LNCaP clone FGC (cell line): ENCODE measurements at regions not wholly inside any gene's neighbourhood (a gene's known extent, or its start where the extent isn't known, plus 50 kb on each side); places are given as distances from the start of the nearest gene placed in this dataset.
A peak's percentile ranks its signal among the peaks of the same experiment; 100 is the strongest.

Source experiments
- DNase-seq: peaks from one replicate; pipeline ENCODE4 v3.0.0-alpha.2; 2011; ENCODE audit warnings: low read depth
- H3K4me3 ChIP-seq: 2 replicates; pipeline ENCODE4 v1.5.1; 2011; ENCODE audit warnings: mild to moderate bottlenecking, low read depth, low read length, control low read depth
- TF ChIP-seq, protein P1 (sequence below): IDR thresholded peaks from 2 replicates; pipeline ENCODE4 v1.5.1; 2012; ENCODE audit warnings: mild to moderate bottlenecking; ENCODE audit not compliant: control insufficient read depth, insufficient read depth; ENCODE audit errors: extremely low read depth

DNA sequence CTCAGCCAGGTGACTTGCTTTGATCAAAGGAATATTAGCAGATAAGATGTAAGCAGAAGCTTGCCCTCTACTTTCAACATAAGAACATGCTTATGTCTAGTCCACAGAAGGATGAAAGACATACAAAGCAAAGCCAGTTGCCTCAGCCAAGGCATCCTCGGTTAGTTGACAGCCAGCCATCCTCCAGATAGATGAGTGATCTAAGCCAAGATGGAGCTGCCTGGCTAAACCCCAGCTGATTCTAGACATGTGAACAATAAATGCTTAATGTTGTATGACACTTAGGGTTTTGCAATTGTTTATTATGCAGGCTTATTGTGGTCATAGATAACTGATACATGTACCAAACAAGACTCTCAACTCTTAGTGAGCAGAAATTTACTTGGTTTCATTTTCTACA, 157.6 kb upstream of the TMTC2 start:
- DNase-seq, result no peak
- no peak overlapping the region for H3K4me3 ChIP-seq
- TF ChIP-seq, protein P1, sequence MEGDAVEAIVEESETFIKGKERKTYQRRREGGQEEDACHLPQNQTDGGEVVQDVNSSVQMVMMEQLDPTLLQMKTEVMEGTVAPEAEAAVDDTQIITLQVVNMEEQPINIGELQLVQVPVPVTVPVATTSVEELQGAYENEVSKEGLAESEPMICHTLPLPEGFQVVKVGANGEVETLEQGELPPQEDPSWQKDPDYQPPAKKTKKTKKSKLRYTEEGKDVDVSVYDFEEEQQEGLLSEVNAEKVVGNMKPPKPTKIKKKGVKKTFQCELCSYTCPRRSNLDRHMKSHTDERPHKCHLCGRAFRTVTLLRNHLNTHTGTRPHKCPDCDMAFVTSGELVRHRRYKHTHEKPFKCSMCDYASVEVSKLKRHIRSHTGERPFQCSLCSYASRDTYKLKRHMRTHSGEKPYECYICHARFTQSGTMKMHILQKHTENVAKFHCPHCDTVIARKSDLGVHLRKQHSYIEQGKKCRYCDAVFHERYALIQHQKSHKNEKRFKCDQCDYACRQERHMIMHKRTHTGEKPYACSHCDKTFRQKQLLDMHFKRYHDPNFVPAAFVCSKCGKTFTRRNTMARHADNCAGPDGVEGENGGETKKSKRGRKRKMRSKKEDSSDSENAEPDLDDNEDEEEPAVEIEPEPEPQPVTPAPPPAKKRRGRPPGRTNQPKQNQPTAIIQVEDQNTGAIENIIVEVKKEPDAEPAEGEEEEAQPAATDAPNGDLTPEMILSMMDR, result no peak

GRCh38 chr12:82529954-82530353, 156.8 kb upstream of the TMTC2 start:
- no peak overlapping the region for H3K4me3 ChIP-seq
- TF ChIP-seq, protein P1, result no peak
- DNase-seq, result no peak

DNA sequence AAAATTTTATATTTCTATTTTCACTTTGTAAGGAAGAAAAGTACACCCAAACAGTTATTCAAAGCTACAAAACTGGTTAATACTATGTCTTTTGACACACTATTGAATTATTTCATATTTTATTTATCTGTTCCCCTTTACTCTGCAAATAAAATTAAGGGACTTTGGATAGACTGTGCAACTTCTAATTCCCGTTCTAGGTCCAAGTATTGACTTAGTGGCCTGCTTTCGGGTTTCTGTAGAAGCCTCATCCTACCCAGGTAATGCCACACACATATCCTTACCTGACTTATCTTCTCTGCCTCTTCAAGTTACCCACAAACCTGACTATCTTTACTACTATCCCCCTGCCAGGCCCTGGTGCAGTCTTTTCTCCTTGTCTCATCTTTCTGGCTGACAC, 156.3 kb upstream of the TMTC2 start:
- H3K4me3 ChIP-seq, result no peak overlapping the region
- no peak for DNase-seq
- TF ChIP-seq, protein P1, result no peak

GRCh38 chr12:82533341-82533740, 153.4 kb upstream of the TMTC2 start:
- no peak overlapping the region for H3K4me3 ChIP-seq
- TF ChIP-seq, protein P1, result no peak
- DNase-seq, result no peak

DNA sequence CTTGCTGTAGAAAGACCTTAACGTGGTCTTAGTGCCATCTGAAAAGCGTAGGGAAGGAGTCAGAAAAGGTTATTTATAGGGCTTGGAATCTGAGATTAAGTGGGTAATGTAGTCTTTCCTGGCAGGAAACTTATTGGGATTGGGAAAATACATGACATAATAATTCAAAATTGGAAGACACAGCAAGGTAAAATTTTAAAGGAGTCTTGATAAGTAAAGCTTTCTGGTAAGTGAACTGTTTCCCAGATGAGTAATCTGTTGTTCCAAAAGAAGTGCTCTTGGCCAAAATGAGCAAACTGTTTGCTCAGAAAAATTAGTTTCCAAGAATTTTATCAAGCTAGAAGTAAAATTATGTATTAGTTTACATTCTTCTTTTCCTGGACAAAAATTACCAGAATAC, 149.3 kb upstream of the TMTC2 start:
- DNase-seq, result no peak
- H3K4me3 ChIP-seq, result no peak overlapping the region
- TF ChIP-seq, protein P1, result no peak

DNA sequence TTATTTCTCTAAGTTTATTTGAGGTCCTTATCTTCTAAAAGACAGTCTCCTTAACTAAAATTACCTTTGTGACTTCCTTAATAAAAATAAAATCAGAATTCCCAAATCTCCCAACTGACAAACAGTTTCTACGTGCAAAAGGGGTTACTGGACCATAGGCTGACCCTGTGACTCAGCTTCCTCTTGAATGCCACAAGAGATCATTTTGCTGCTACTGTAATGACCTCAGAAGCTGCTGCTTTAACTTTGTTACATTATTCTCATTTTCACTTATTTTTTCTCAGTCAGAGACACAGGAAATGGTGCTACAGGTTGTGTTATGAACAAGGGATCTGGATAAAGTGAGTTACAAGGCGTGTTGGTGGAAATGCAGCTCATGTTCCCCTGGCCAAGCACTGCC, 132.2 kb upstream of the TMTC2 start:
- no peak overlapping the region for H3K4me3 ChIP-seq
- no peak for DNase-seq
- TF ChIP-seq, protein P1, result no peak

GRCh38 chr12:82555699-82556098, 131.0 kb upstream of the TMTC2 start:
- peak; percentile 11 for DNase-seq
- TF ChIP-seq, protein P1, result no peak
- no peak overlapping the region for H3K4me3 ChIP-seq
